Activated T-helper 17 cell treated with anti-CD3 and anti-CD28 coated beads, Interleukin-2, amount 50 U/mL, for 72 hours (primary cell): ENCODE measurements at regions not wholly inside any gene's neighbourhood (a gene's known extent, or its start where the extent isn't known, plus 50 kb on each side); places are given as distances from the start of the nearest gene placed in this dataset.
"Not testable (repeated sequence)": the region's sequence is repeated elsewhere in the genome, so short reads cannot be mapped to it uniquely, and the experiment has no call there.

ENCODE experiments used
- ATAC-seq: fragments of 150-1000 bp; cut with Tn5 transposase; replicated peaks from 2 replicates; pipeline ENCODE4 v1.10.0; 2021; ENCODE audit warnings: mild to moderate bottlenecking, moderate library complexity
- H3K27ac Mint-ChIP-seq: one replicate; pipeline ENCODE4 v1.8.0; 2022; ENCODE audit warnings: mixed read lengths
- H3K27me3 Mint-ChIP-seq: one replicate; pipeline ENCODE4 v1.8.0; 2022; ENCODE audit warnings: mixed read lengths
- H3K36me3 Mint-ChIP-seq: one replicate; pipeline ENCODE4 v1.8.0; 2022; ENCODE audit warnings: low read depth, mild to moderate bottlenecking, mixed read lengths
- H3K4me1 Mint-ChIP-seq: one replicate; pipeline ENCODE4 v1.8.0; 2022; ENCODE audit warnings: mixed read lengths
- H3K4me3 Mint-ChIP-seq: one replicate; pipeline ENCODE4 v1.8.0; 2022; ENCODE audit warnings: mild to moderate bottlenecking, mixed read lengths
- H3K9me3 Mint-ChIP-seq: one replicate; pipeline ENCODE4 v1.8.0; 2022; ENCODE audit warnings: mixed read lengths

GRCh38 chr16:16924613-16925012 is 545.7 kb downstream of the NPIPA7 start:
- peaks cover 3% of the 10 kb centered on the region for H3K27me3 Mint-ChIP-seq
- H3K27ac Mint-ChIP-seq: no peak overlapping the region
- no peaks in the 10 kb centered on the region for H3K4me1 Mint-ChIP-seq
- H3K4me3 Mint-ChIP-seq: no peak overlapping the region
- H3K9me3 Mint-ChIP-seq: no peaks in the 10 kb centered on the region
- ATAC-seq: no peak
- H3K36me3 Mint-ChIP-seq: no peaks in the 10 kb centered on the region

- Mint-ChIP-seq H3K4me1 (peaks cover 4% of the 10 kb centered on the region), H3K9me3 (peaks cover 3% of the 10 kb centered on the region), H3K27ac (no peak overlapping the region), H3K27me3 (peaks cover 6% of the 10 kb centered on the region), H3K36me3 (no peaks in the 10 kb centered on the region), H3K4me3 (no peak overlapping the region)
- no peak for ATAC-seq
These were observed 545.3 kb downstream of the XYLT1 start for GRCh38 chr16:16925432-16925831.

GRCh38 chr16:16928532-16929109 is 542.1 kb downstream of the XYLT1 start:
- H3K4me1 Mint-ChIP-seq: peaks cover 4% of the 10 kb centered on the region
- peaks cover 6% of the 10 kb centered on the region for H3K27me3 Mint-ChIP-seq
- H3K9me3 Mint-ChIP-seq: peaks cover 3% of the 10 kb centered on the region
- no peak for ATAC-seq
- H3K36me3 Mint-ChIP-seq: no peaks in the 10 kb centered on the region
- no peak overlapping the region for H3K27ac Mint-ChIP-seq
- no peak overlapping the region for H3K4me3 Mint-ChIP-seq

- Mint-ChIP-seq H3K4me1 (peaks cover 4% of the 10 kb centered on the region), H3K27ac (no peak overlapping the region), H3K9me3 (peaks cover 3% of the 10 kb centered on the region), H3K36me3 (no peaks in the 10 kb centered on the region), H3K4me3 (no peak overlapping the region), H3K27me3 (peaks cover 6% of the 10 kb centered on the region)
- ATAC-seq: no peak
These were observed 540.3 kb downstream of the XYLT1 start for GRCh38 chr16:16930309-16931000.

GRCh38 chr16:16933861-16934260 is 536.9 kb downstream of the XYLT1 start:
- H3K9me3 Mint-ChIP-seq: peaks cover 3% of the 10 kb centered on the region
- ATAC-seq: no peak
- H3K4me1 Mint-ChIP-seq: peaks cover 4% of the 10 kb centered on the region
- no peak overlapping the region for H3K4me3 Mint-ChIP-seq
- H3K36me3 Mint-ChIP-seq: no peaks in the 10 kb centered on the region
- no peak overlapping the region for H3K27ac Mint-ChIP-seq
- peaks cover 6% of the 10 kb centered on the region for H3K27me3 Mint-ChIP-seq

- peaks cover 4% of the 10 kb centered on the region for H3K4me1 Mint-ChIP-seq
- no peak overlapping the region for H3K4me3 Mint-ChIP-seq
- peaks cover 6% of the 10 kb centered on the region for H3K27me3 Mint-ChIP-seq
- no peak overlapping the region for H3K27ac Mint-ChIP-seq
- no peaks in the 10 kb centered on the region for H3K36me3 Mint-ChIP-seq
- ATAC-seq: no peak
- peaks cover 3% of the 10 kb centered on the region for H3K9me3 Mint-ChIP-seq
These were observed 536.1 kb downstream of the XYLT1 start for GRCh38 chr16:16934660-16935059.

- H3K9me3 Mint-ChIP-seq, H3K4me1 Mint-ChIP-seq, H3K27ac Mint-ChIP-seq, H3K27me3 Mint-ChIP-seq, ATAC-seq, H3K36me3 Mint-ChIP-seq, H3K4me3 Mint-ChIP-seq: not testable (repeated sequence)
These were observed 534.9 kb downstream of the XYLT1 start for GRCh38 chr16:16935909-16936308.

GRCh38 chr16:16937576-16937975 is 533.2 kb downstream of the XYLT1 start:
- H3K9me3 Mint-ChIP-seq: no peaks in the 10 kb centered on the region
- no peak overlapping the region for H3K4me3 Mint-ChIP-seq
- no peaks in the 10 kb centered on the region for H3K4me1 Mint-ChIP-seq
- no peak overlapping the region for H3K27ac Mint-ChIP-seq
- H3K27me3 Mint-ChIP-seq: no peaks in the 10 kb centered on the region
- ATAC-seq: no peak
- H3K36me3 Mint-ChIP-seq: no peaks in the 10 kb centered on the region

- Mint-ChIP-seq H3K36me3 (no peaks in the 10 kb centered on the region), H3K9me3 (no peaks in the 10 kb centered on the region), H3K4me3 (no peak overlapping the region), H3K4me1 (no peaks in the 10 kb centered on the region), H3K27me3 (no peaks in the 10 kb centered on the region), H3K27ac (no peak overlapping the region)
- no peak for ATAC-seq
These were observed 532.8 kb downstream of the XYLT1 start for GRCh38 chr16:16938009-16938408.

- Mint-ChIP-seq H3K27ac (no peak overlapping the region), H3K36me3 (no peaks in the 10 kb centered on the region), H3K4me1 (no peaks in the 10 kb centered on the region), H3K27me3 (peaks cover 3% of the 10 kb centered on the region), H3K4me3 (no peak overlapping the region), H3K9me3 (no peaks in the 10 kb centered on the region)
- no peak for ATAC-seq
These were observed 531.8 kb downstream of the XYLT1 start for GRCh38 chr16:16938980-16939379.

- Mint-ChIP-seq H3K27ac (no peak overlapping the region), H3K9me3 (no peaks in the 10 kb centered on the region), H3K4me3 (no peak overlapping the region)
These were observed 530.4 kb downstream of the XYLT1 start for GRCh38 chr16:16940351-16940750.

GRCh38 chr16:16942849-16943248 is 527.9 kb downstream of the XYLT1 start:
- H3K4me1 Mint-ChIP-seq, H3K9me3 Mint-ChIP-seq, H3K27me3 Mint-ChIP-seq, H3K4me3 Mint-ChIP-seq, ATAC-seq, H3K36me3 Mint-ChIP-seq, H3K27ac Mint-ChIP-seq: not testable (repeated sequence)

More at GRCh38 chr16:16940351-16940750, 530.4 kb downstream of the XYLT1 start:
- no peaks in the 10 kb centered on the region for H3K4me1 Mint-ChIP-seq
- H3K36me3 Mint-ChIP-seq: no peaks in the 10 kb centered on the region
- no peak for ATAC-seq
- peaks cover 3% of the 10 kb centered on the region for H3K27me3 Mint-ChIP-seq

- Mint-ChIP-seq H3K4me3 (no peak overlapping the region), H3K9me3 (peaks cover 11% of the 10 kb centered on the region), H3K27ac (no peak overlapping the region), H3K36me3 (no peaks in the 10 kb centered on the region), H3K27me3 (peaks cover 15% of the 10 kb centered on the region), H3K4me1 (no peaks in the 10 kb centered on the region)
- no peak for ATAC-seq
These were observed 525.6 kb downstream of the XYLT1 start for GRCh38 chr16:16945207-16945606.

GRCh38 chr16:16956376-16956775 is 514.4 kb downstream of the XYLT1 start:
- Mint-ChIP-seq H3K9me3 (no peaks in the 10 kb centered on the region), H3K27ac (no peak overlapping the region), H3K4me1 (no peaks in the 10 kb centered on the region), H3K27me3 (peaks cover 3% of the 10 kb centered on the region), H3K4me3 (no peak overlapping the region), H3K36me3 (no peaks in the 10 kb centered on the region)
- no peak for ATAC-seq

GRCh38 chr16:16960785-16961184 is 510.0 kb downstream of the XYLT1 start:
- Mint-ChIP-seq H3K4me3 (no peak overlapping the region), H3K9me3 (no peaks in the 10 kb centered on the region), H3K27me3 (peaks cover 6% of the 10 kb centered on the region), H3K36me3 (no peaks in the 10 kb centered on the region), H3K27ac (no peak overlapping the region), H3K4me1 (no peaks in the 10 kb centered on the region)
- ATAC-seq: no peak
